Esophagus squamous epithelium (tissue), 5 donors: ENCODE measurements at regions not wholly inside any gene's neighbourhood (a gene's known extent, or its start where the extent isn't known, plus 50 kb on each side); places are given as distances from the start of the nearest gene placed in this dataset.
"Not testable (repeated sequence)": the region's sequence is repeated elsewhere in the genome, so short reads cannot be mapped to it uniquely, and the experiment has no call there.

ENCODE experiments used
- DNase-seq: peaks from one replicate; lab custom pipeline; 2025; lab: John Stamatoyannopoulos, UW
- H3K27ac ChIP-seq, 4 donors: fragments of 200-600 bp; sonication (generic); one replicate each; pipeline ENCODE4 v1.5.1; 2016 to 2019; ENCODE audit warnings: mild to moderate bottlenecking in 1 of 4
- H3K27me3 ChIP-seq, 4 donors: fragments of 200-600 bp; sonication (generic); 1 replicate in 3 of 4; 2 replicates in 1 of 4; pipeline versions ENCODE4 v1.5.1 to v1.6.0; 2017 to 2021; ENCODE audit warnings: antibody characterized with exemption in 1 of 4
- H3K36me3 ChIP-seq, 3 donors: fragments of 200-600 bp; sonication (generic); one replicate each; pipeline ENCODE4 v1.5.1; 2016 to 2019
- H3K4me1 ChIP-seq, 3 donors: fragments of 200-600 bp; sonication (generic); one replicate each; pipeline ENCODE4 v1.5.1; 2017 to 2019
- H3K4me3 ChIP-seq, 4 donors: fragments of 200-600 bp; sonication (generic); 1 replicate in 3 of 4; 2 replicates in 1 of 4; pipeline ENCODE4 v1.5.1; 2016 to 2019; ENCODE audit warnings: mild to moderate bottlenecking in 2 of 4, moderate library complexity in 1 of 4
- H3K9me3 ChIP-seq, 3 donors: fragments of 200-600 bp; sonication (generic); one replicate each; pipeline ENCODE4 v1.5.1; 2016 to 2019
- POLR2A ChIP-seq, 4 donors: fragments of 450-650 bp; IDR thresholded peaks; one replicate each; pipeline ENCODE4 v1.6.1; 2017; ENCODE audit warnings: antibody characterized with exemption in 4 of 4, mild to moderate bottlenecking in 4 of 4, moderate library complexity in 3 of 4
- WGBS, 2 donors: methylation state at CpG; one replicate each; pipeline ENCODE4 v1.1.5; 2018; 5-methylcytosine and 5-hydroxymethylcytosine counted together
- intact Hi-C: fragments of 100-400 bp; cut with DNase I; formaldehyde crosslinking; loops from one replicate; pipeline ENCODE4 v1.15.0; 2022
- TF ChIP-seq, protein P1 (sequence below), 6 experiments: fragments of 450-650 bp in 4 of 6; fragments of 200-600 bp in 2 of 6; sonication (generic) in 2 of 6; IDR thresholded peaks; one replicate each; pipeline ENCODE4 v1.5.1; 2016 to 2019; ENCODE audit warnings: antibody characterized with exemption in 6 of 6, mild to moderate bottlenecking in 4 of 6, moderate library complexity in 4 of 6
- donor health status: DM: yes; HTN: yes; CAD: no.

DNA sequence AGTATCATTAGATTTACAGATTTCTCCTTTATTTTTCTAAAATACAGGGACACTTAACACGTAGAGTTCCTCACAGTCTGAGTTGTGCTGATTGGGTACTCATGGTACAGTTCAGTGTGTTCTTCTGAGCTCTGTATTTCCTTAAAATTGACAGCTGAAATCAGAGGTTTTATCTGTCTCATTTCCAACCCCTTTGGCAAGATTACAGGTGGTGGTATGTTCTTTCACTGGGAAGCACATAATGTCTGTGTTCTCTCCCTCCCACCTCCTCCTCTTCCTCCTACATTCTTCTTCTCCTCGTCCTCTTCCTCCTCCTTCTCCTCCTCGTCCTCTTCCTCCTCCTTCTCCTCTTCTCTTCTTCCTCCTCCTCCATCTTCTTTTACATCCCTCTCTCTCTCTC, 99.5 kb upstream of the EEPD1 start:
- no peak overlapping the region for H3K4me3 ChIP-seq
- TF ChIP-seq, protein P1, sequence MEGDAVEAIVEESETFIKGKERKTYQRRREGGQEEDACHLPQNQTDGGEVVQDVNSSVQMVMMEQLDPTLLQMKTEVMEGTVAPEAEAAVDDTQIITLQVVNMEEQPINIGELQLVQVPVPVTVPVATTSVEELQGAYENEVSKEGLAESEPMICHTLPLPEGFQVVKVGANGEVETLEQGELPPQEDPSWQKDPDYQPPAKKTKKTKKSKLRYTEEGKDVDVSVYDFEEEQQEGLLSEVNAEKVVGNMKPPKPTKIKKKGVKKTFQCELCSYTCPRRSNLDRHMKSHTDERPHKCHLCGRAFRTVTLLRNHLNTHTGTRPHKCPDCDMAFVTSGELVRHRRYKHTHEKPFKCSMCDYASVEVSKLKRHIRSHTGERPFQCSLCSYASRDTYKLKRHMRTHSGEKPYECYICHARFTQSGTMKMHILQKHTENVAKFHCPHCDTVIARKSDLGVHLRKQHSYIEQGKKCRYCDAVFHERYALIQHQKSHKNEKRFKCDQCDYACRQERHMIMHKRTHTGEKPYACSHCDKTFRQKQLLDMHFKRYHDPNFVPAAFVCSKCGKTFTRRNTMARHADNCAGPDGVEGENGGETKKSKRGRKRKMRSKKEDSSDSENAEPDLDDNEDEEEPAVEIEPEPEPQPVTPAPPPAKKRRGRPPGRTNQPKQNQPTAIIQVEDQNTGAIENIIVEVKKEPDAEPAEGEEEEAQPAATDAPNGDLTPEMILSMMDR (IDR thresholded peaks at IDR 0.05) = no peak
- TF ChIP-seq POLR2A (IDR thresholded peaks at IDR 0.05) = no peak
- no peaks in the 10 kb centered on the region for H3K27me3 ChIP-seq
- H3K27ac ChIP-seq = no peak overlapping the region
- no peaks in the 10 kb centered on the region for H3K36me3 ChIP-seq
- intact Hi-C loops = no loop called here
- H3K9me3 ChIP-seq = no peaks in the 10 kb centered on the region
- 72 to 81% methylated on average over 3 of the region's 3 CpGs for WGBS, 2 donors
- peaks cover 0 to 6% (median 3%) of the 10 kb centered on the region in 3 donors for H3K4me1 ChIP-seq
- DNase-seq = no peak

DNA sequence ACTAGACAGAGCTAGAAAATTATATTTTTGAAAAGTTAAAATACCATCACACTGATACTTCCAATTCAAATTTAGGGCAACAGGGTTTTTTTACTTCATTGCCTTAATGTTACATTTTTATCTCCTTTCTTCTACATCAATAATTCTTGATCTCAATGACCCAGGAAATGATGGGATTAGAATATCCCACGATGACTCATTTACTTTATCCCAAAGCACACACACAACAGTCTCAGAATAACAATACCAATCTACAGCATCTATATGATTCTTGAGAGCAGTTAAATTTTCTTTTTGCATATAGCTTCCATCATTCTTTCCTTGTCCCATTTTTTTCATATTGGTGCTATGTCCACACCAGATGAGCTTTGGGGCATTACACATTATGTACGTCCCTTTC, 98.4 kb upstream of the EEPD1 start:
- DNase-seq = no peak
- Histone ChIP-seq H3K27ac (no peak overlapping the region), H3K27me3 (no peaks in the 10 kb centered on the region), H3K4me1 (no peaks in the 10 kb centered on the region), H3K4me3 (no peak overlapping the region), H3K36me3 (no peaks in the 10 kb centered on the region), H3K9me3 (no peaks in the 10 kb centered on the region)
- 60 to 62% methylated on average over 2 of the region's 2 CpGs for WGBS, 2 donors
- intact Hi-C loops = no loop called here
- TF ChIP-seq, protein P1 (IDR thresholded peaks at IDR 0.05) = no peak
- TF ChIP-seq POLR2A (IDR thresholded peaks at IDR 0.05) = no peak

DNA sequence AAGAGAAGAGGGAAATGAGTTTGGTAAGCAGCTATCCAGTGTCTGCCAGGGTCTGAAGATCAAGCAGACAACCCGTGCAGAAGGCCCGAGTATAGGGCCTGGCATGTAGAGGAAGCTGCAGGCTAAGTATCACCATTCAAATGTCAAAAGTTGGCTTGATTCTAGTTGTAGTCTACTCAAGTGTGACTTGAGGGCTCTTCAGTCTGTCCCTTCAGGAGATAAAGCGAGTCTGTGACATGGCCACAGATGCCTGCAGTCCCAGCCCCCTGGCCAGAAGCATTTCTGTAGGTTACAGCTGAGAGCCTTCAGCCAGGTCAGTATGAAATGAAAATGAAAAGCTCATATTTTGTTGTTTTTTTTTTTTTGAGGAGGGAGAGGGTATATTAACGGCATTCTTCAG, 97.8 kb upstream of the EEPD1 start:
- intact Hi-C loops = no loop called here
- H3K36me3 ChIP-seq = no peaks in the 10 kb centered on the region
- no peak for DNase-seq
- TF ChIP-seq POLR2A (IDR thresholded peaks at IDR 0.05) = no peak
- TF ChIP-seq, protein P1 (IDR thresholded peaks at IDR 0.05) = no peak
- no peaks in the 10 kb centered on the region for H3K4me1 ChIP-seq
- H3K9me3 ChIP-seq = no peaks in the 10 kb centered on the region
- no peaks in the 10 kb centered on the region for H3K27me3 ChIP-seq
- WGBS, 2 donors = 89 to 96% methylated on average over 4 of the region's 4 CpGs
- no peak overlapping the region for H3K27ac ChIP-seq
- no peak overlapping the region for H3K4me3 ChIP-seq

DNA sequence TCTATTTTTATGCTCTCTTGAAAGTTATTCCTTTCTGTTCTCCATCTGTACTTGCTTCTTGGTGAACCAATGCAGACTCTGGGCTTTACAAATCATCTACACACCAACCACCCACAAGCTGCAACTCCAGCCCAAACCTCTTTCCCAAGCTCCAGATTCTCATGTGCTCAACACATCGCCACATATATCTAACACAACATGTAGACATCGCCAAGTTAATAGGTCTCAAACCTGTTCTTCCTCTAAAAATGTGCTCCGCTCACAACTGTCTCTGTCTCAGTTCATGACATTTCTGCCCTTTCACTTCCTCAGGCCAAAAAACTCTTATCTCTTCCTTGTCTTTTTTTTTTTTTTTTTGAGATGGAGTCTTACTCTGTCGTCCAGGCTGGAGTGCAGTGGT, 95.7 kb upstream of the EEPD1 start:
- Histone ChIP-seq H3K9me3 (no peaks in the 10 kb centered on the region), H3K4me3 (no peak overlapping the region), H3K36me3 (no peaks in the 10 kb centered on the region), H3K27me3 (no peaks in the 10 kb centered on the region), H3K27ac (no peak overlapping the region), H3K4me1 (no peaks in the 10 kb centered on the region)
- TF ChIP-seq, protein P1 (IDR thresholded peaks at IDR 0.05) = no peak
- no peak for TF ChIP-seq POLR2A (IDR thresholded peaks at IDR 0.05)
- 62 to 69% methylated on average over 4 of the region's 4 CpGs for WGBS, 2 donors
- intact Hi-C loops = no loop called here
- no peak for DNase-seq

DNA sequence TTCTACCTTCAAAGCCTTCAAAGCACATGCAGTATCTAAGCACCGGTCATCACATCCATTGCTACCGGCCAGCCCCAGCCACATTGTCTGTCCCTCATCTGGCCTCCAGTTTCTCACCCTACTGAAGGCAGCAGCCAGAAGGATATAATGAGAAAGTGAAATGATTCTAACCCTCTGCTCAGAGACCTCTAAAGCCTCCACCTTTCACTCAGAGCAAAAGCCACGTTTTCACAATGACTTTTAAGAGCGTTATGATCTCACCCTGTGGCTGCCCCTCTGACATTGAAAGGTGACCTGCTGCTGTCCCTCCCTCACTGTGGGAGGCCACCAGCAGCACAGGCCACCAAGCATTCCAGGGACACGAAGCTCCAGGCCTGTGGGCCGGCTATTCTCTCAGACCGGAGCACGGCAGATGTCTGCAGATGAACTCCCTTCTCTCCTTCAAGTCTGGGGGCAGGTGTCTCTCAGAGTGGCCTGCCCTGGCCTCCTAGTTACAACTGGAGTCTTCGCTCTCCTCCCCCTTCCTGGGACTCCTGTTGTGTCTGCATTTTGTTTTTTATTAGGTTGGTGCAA, 94.9 kb upstream of the EEPD1 start:
- Histone ChIP-seq H3K4me1 (no peaks in the 10 kb centered on the region), H3K27ac (no peak overlapping the region), H3K36me3 (no peaks in the 10 kb centered on the region), H3K27me3 (no peaks in the 10 kb centered on the region), H3K4me3 (no peak overlapping the region), H3K9me3 (no peaks in the 10 kb centered on the region)
- WGBS, 2 donors = 80 to 82% methylated on average over 9 of the region's 9 CpGs
- TF ChIP-seq, protein P1 (IDR thresholded peaks at IDR 0.05) = no peak
- TF ChIP-seq POLR2A (IDR thresholded peaks at IDR 0.05) = no peak
- intact Hi-C loops = no loop called here
- no peak for DNase-seq

DNA sequence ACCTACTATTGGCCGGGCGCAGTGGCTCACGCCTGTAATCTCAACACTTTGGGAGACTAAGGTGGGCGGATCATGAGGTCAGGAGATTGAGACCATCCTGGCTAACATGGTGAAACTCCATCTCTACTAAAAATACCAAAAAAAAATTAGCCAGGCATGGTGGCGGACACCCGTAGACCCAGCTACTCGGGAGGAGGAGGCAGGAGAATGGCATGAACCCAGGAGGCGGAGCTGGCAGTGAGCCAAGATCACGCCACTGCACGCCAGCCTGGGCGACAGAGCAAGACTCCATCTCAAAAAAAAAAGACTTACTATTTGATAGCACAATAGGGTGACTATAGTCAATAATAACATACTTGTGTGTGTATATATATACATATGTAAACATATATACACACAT, 92.7 kb upstream of the EEPD1 start:
- H3K4me3 ChIP-seq, intact Hi-C loops, DNase-seq, H3K9me3 ChIP-seq, H3K36me3 ChIP-seq, H3K27me3 ChIP-seq, H3K27ac ChIP-seq, H3K4me1 ChIP-seq: not testable (repeated sequence)
- 79 to 80% methylated on average over 11 of the region's 11 CpGs for WGBS, 2 donors
